ENCODE measurements at regions not wholly inside any gene's neighbourhood (a gene's known extent, or its start where the extent isn't known, plus 50 kb on each side); places are given as distances from the start of the nearest gene placed in this dataset.
"Not testable (repeated sequence)": the region's sequence is repeated elsewhere in the genome, so short reads cannot be mapped to it uniquely, and the experiment has no call there.

DNA sequence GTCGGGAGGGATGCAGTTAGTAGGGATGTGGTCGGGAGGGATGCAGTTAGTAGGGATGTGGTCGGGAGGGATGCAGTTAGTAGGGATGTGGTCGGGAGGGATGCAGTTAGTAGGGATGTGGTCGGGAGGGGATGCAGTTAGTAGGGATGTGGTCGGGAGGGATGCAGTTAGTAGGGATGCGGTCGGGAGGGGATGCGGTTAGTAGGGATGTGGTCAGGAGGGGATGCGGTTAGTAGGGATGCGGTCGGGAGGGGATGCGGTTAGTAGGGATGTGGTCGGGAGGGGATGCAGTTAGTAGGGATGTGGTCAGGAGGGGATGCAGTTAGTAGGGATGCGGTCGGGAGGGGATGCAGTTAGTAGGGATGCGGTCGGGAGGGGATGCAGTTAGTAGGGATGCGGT is 96.2 kb downstream of the BDH1 start:
- DNase-seq: not testable (repeated sequence)

DNA sequence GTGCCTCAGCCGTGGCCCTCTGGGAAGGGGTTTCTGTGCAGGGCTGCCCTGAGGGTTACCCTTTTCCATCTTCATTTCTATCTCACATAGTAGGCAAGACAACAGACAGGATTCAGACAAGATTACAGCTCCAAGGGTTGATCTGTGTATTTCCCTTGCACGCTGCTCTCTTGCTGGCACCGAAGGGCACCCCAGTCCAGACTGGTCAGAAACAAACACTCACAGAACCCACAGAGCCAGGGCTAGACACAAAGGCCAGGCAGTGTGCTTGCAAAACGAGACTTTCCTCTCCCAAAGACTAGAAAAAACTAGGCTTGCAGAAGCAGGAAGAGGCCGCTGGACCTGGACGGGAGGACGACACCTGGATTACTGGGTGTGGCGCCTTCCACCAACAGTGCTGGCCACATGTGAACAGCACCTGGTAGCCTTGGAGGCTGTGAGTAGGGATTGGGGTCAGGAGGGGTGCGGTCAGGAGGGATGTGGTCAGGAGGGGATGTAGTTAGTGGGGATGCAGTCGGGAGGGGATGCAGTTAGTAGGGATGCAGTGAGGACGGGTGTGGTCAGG is 96.8 kb downstream of the BDH1 start:
- DNase-seq: no peak

DNA sequence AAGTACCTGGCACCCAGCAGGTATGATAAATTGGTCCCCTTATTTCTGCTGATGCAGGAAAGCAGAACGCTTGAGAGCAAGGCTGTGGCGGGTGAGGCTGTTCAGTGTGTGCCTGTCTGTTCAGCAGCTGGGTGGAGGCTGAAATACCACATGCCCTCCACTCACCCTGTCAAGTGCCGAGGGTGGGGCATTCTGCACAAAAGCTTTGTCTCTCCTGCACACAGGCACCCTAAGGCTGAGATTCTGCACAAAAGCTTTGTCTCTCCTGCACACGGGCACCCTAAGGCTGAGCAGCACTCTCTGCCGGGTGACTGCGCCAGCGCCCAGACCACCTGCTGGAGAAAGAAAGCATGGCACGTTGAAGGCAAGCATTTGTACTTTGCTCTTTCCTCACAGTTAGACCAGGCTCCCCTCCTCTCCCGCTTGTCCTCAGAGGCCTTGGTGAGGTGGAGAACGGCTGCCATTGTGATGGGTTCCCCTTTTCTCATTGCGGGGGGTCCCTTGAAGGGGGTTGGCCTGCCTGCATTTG is 97.5 kb downstream of the BDH1 start:
- DNase-seq: no peak

DNA sequence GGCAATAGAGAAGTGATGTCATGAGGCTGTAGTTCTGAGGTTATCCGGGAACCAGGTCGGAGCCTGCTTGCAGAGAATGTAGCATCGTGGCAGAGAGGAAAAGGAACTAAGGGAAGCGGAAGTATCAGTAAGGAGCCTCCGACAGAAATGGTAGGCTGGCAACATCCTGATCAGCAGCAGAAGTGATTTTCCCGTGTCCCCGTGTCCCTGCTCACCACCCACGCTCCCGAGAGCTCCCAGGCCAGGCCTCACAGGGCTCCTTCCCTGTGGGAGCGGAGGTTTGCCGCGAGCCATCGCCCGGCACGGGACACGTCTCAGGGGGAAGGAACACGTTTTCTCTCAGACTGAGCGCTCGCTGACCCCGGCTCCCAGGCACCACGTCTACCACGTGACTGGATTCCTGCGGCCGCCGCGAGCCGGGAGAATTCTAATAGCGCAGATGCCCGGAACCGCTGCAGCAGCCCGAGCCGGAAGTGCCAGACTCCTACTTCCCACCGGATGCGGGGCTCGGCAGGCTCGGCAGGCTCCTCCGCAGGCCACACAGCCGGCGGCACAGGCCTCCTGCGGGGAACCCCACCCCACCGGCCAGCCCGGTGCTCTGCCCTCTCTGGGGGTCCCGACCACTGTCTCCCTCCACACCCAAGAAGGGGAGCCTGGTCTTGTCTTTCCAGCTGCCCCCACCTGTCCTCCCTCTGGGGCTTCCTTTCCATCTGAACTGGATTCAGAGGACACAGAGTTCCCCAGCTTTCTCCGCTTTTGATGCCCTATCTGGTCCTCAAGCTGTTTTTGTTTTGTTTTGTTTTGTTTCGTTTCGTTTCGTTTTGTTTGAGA is 99.3 kb downstream of the BDH1 start:
- peak; percentile 97 for DNase-seq

DNA sequence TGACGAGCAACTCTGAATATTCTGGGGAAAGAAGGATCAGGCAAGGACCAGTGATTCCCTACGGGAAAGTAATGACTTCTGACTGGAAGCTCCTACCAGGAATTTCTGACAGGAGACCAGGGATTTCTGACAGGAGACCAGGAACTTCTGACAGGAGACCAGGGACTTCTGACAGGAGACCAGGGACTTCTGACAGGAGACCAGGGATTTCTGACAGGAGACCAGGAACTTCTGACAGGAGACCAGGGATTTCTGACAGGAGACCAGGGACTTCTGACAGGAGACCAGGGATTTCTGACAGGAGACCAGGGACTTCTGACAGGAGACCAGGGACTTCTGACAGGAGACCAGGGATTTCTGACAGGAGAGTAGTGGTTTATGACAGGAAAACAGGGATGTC is 100.9 kb downstream of the BDH1 start:
- not testable (repeated sequence) for DNase-seq

DNA sequence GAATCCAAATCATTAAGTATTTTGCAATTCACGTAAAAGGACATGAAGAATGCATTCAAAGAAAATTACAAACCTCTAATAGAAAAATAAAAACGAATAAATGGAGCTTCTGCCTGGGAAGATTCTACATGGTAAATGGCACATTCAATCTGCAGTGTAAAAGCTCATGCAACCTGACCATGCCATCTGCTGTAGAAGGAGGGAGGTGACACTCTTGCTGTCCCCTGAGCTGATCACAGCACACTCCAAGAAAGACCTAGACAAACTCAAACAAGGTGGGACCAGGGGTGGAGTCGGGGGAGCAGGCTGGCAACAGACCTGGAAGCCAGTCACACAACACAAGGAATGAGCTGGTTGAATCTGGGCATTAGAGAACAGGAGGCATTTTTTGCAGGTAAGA is 101.8 kb downstream of the BDH1 start:
- DNase-seq: no peak

DNA sequence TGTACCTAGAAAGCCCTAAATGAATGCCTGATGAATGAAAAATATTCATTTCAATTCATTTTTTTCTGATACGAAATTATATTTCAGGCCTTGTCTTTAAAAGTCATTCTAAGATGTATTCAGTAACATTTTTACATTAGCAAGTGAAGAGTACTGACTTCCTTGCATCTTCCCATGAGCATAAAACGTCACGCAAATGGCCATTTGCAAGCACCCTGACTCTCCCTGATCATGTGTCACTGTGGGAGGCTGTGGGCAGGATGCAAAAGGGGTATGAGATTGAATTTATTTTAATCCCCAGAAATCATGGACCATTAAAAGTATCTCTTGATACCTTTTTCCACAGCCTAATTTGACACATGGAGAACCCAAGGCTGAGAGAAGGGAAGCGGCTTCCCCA is 105.0 kb downstream of the BDH1 start:
- DNase-seq: no peak

DNA sequence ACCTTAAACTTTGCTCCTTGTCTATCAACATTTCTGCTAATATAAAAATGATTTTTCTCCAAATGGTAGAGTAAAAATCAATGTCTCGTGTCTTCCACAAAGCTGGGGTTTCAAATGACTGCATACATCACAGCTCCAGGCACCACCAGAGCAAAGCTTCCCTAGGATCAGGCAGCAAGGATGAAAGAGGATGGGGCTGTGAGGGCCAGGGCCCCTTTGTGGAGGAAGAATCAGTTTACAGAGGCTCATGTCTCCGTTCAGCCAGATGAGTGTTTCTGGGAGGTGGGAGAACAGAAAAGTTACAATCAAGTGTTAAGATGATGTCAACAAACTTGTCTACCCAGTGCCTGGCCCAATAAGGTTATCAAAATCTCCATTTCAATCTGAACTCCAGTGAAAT is 105.5 kb downstream of the BDH1 start:
- no peak for DNase-seq

DNA sequence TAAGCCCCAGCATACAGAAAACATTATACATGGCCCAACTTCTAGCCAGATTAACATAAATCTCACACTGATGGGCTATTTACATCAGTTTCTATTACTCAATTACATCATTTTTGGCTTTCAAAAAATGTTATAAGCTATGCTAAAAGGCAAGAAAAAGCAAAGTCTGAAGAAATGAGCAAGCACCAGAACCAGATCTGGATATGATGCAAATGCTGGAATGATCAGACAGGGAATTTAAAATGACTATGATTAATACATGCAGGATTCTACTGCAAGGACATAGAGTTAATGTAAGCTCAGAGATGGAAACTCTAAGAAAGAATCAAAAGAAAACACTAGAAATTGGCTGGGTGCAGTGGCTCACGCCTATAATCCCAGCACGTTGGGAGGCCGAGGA is 106.6 kb downstream of the BDH1 start:
- DNase-seq: not testable (repeated sequence)

DNA sequence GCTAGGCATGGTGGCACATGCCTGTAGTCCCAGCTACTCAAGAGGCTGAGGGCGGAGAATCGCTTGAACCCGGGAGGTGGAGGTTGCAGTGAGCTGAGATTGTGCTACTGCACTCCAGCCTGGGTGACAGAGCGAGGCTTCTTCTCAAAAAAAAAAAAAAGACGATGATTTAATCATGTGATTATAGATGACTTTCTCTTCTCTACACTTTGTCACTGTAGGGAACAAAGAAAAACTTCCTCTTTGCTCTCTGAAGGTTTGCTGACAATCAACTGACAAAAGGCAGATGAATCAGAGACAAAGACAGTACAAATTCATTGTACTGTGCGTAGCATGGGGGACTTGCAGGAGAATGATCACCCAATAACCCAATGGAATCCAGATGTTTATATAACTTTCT is 108.0 kb downstream of the BDH1 start:
- DNase-seq: not testable (repeated sequence)

DNA sequence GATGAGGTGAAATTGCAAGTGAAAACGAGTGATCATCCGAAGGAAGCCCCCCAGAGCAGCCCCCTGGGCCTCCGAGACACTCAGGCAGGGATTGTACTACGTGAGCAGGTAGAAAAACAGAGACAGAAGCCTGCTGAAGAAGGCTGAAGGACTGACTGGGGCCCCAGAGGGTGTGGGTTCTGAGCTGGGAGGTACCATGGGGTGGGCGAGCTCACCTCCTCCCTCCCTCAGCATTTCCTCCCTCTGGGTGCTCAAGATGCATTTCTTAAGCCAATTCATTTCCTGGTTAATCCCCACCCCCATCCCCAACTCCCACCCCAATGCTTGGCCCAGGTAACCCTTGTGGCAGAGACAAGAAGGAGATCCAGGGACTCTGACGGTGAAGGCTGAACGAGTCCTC is 108.7 kb downstream of the BDH1 start:
- DNase-seq: no peak

DNA sequence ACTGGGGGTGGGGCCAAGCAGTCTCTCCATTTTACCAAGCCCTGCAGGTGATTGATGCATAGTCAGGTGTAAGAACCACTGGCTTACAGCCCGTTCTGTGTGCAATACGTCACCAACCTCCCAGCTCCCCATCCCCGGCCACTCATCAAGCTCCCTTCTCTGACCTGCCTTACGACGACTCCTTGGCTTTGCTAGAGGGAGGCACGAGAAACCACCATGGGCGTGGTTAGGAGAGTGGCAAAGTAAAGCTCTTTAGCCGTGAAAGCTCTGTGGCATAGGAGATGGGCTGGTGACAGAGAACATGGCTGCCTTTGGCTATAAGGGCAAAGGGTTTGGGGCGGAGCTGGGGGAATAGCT is 109.1 kb downstream of the BDH1 start:
- peak; percentile 41 for DNase-seq

DNA sequence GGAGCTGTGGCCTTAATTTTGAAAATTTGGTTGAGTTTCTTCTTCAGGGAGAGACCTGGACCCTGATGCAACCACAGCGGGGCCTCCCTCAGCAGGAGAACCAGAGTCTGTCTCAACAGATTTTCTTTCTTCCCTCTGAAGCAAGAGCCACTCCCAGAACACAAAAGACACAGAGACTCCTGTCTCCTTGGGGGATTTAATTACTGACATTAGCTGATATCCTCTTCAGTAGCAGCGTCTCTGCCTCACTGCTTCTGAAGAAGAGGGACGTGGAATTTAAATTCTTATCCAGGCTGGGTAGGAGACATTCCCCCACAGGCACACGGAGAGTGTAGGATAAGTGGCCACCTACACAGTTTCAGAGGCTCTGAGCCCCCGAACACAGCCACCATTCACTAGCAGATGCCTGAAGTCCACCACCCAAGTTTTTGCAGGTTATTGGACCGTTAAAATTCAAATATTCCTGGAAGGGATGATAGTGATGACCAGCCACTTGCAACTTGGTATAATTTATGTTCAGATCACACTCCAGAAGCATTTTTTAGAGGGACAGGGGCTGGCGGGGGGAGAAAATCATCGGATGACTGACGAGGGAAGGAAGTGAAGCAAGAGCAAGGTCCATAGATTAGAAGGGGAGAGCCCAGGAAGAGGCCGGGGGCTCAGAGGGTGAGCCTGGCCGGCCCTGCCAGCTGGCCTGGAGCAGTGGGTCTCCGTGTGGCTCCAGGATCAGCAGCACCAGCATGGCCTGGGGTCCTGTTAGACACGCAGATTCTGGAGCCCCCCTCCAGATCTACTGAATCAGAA is 109.7 kb downstream of the BDH1 start:
- DNase-seq: peak; percentile 27

DNA sequence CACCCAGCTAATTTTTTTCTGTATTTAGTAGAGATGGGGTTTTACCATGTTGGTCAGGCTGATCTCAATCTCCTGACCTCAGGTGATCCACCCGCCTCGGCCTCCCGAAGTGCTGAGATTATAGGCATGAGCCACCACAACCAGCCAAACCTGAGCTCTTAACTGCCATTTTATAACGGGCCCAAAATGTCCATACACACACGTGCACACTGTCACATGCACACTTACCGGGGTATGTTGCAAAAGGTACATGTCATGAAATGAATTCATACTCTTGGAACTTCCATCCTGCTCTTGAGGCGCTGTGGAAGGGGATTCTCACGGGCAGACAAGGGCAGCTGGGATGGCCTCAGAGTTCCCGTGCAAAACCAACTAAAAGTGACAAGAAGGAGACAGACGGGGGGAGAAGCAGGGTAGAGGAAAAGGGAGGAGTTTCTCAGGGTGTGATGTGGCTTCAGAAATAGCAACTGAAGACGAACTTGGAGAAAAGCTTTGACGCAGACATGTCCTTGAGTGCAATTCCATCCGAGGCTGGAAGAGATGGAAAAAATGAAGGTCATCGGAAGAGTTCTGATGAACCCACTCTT is 110.9 kb downstream of the BDH1 start:
- DNase-seq: peak; percentile 19

DNA sequence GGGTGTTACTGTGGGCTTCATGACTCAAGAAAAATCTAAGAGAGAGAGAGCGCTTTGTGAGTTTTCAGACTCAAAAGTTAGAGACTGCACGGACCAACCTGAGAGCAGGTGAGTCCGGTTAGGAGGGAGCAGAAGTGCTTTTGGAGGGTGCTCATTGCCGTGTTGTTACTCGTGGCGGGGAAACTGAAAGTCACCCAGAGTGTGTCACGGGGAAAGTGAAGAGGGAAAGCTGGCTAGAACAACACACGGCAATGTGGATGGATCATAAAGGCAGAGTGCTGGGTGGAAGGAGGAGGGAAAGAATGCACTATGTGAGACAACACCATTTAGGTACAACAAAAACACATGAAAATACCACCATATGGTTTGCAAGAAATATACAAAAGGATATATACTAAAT is 112.3 kb downstream of the BDH1 start:
- no peak for DNase-seq

DNA sequence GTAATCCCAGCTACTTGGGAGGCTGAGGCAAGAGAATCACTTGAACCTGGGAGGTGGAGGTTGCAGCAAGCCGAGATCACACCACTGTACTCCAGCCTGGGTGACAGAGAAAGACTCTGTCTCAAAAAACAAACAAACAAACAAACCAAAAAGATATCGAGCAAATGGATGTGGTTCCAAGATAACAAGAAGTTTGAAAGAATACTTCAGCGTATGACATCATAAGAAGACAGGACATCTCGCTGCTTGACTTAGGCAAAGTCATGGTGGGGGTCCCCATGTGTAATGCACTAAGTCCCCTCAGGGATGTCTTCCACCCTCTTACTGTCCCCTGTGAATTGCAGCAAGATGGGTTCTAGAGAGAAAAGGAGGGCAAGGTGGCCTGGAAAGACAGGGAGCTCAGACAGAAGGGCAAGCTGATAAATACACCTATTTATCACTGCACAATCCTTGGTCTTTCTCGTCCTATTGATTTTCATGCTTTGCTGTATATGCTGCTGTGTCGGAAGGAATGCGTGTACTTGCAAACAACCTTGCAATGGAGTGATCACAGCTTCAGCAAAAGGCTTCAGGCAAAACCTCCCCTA is 115.0 kb downstream of the BDH1 start:
- no peak for DNase-seq

DNA sequence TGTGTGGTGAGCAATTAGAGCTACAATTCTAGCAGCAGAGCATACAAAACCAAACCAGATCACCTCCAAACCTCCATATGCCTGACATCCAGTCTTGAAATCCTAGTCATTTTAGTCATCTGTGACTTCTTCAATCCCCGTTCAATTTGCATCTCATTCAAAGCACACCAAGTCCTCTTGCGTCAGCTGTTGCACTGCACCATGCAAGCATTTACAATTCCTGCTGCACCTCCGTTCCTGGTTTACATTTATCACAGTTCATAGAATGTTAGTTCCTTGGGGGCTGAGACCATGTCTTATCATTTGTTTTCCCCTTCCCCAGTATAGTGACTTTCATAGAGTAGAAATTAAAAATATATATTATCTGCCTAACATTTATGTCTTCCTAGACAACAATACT is 116.9 kb downstream of the BDH1 start:
- DNase-seq: no peak

DNA sequence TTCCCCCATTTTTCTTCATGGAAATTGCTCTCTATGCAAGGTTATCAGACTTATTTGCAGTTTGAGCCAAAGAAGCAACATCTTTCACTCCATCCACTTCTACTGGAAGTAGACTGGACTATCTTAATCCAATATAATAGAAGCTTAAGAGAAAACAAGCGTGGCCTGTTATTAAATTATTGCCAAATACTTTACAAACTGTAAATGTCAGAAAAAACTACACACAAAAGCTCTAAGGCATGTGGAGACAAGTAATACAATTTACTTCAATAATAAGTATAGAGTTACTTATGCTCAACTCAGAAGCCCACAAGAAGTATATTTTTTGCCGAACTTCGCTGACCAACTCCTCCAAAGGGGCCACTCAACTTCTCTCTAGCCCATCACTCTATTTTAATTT is 120.3 kb downstream of the BDH1 start:
- DNase-seq: no peak

DNA sequence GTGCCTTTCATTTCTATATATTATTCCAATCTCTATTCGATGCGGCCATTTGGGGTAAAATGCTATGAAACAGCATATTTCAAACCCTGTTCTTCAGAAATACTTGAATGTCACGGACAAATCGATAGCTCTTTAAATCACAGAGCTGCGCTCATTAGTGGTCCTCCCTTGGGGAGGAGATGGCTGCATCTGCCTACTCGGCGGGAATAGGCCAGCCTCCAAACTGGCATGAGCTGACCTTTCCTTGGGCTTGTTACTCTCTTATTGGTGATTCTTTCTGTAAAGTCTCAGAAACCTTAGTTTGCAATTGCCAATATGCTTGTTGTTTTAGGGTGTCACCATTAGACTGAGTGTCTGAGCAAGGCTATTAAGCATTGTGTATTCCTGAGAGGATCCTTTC is 120.9 kb downstream of the BDH1 start:
- DNase-seq: no peak

DNA sequence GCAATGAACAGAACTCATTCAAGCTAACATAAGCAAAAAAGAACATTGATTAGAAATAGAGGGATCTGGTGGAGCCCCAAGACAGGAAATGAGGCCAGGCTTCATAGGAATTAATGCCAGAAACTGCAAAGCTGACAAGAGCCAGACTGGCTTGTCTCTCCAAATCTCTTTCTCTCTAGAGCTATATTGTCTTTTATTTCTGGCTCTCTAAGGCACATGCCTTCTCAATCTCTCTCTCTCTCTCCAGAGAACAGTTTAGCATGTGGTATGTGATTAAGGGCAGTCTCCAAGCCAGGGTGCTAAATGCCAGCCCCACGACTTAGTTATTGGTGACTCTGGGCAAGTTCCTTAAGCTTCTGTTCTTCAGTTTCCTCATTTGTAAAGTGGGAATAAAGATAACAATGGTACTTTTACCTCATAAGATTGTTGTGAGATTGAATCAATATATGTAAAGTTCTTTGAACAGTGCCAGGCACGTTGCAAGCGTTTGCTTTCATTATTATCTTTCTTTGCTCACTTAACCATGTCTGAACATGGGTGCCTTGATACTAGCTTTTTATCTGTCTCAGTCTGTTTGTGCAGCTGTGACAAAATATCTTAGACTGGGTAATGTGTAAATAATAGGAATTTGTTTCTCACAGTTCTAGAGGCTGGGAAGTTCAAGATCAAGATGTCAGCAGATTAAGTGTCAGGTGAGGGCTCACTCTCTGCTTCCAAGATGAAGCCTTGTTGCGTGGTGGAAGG is 123.2 kb downstream of the BDH1 start:
- no peak for DNase-seq

DNA sequence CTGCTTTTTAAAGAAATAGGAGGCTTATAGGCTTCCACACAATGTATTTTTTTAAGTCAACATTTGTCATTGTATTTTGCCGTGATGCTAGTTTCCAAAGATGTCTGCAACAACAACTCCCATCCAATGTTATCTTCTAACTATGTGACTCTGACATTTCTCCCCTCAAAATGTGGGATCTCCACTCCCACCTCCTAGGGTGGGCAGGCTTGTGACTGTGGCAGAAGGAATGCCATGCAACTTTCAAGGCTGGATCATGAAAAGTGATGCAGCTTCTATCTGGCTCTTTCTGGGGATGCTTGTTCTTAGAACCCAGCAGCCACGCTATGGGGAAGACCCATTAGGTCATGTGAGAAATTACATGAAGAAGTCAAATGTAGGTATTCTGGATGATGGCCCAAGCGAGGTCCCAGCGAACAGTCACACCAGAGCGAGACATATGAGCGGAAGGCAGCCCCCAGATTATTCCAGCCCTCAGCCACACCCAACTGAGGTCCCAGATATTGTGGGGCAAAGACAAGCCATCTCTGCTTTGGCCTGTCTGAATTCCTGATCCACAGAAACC is 124.3 kb downstream of the BDH1 start:
- no peak for DNase-seq

DNA sequence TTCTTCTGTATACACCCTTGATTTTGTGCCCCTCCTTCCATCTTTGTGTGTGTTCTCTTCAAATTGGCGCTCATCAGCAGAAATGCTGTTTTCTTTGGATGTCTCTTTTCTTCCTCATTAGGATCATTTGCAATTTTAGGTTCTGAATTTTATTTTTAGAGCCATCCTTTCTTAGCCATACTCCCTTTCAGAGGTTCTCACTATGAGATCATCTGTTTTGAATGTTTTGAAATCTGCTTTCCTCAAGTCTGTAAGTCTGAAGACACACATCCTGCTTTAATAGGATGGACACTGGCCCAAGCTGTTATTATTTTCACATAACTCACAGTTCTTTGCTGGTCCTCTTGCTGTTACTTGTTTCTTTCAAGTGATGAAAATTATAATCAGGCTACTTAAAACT is 124.8 kb downstream of the BDH1 start:
- no peak for DNase-seq
